ENCODE measurements at regions not wholly inside any gene's neighbourhood (a gene's known extent, or its start where the extent isn't known, plus 50 kb on each side); places are given as distances from the start of the nearest gene placed in this dataset.

DNA sequence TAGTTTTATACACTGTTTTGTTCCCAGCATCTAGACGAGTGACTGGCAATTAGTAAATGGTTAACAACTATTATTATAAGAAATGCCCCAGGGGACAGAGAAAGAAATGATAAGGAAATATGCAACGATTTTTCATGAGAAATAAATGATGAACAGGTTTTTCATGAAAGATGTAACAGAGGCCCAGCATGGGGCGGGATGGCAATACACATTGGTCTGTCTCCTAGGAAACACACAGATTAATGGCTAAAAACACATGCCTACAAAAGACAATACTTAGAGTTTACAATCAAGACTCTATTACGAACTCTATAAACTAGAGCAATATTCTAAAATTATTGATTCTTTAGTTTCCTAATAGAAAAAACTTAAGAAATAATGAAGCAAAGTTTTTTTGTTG lies 441.5 kb upstream of the CDH9 start:
- H3K4me3 ChIP-seq (ENCODE audit: low read depth, low read length) = no peak overlapping the region
- TF ChIP-seq MYC (IDR thresholded peaks at IDR 0.05; ENCODE audit: low read depth, low read length) (no peak), POLR2A (IDR thresholded peaks at IDR 0.05; ENCODE audit: extremely low read depth, insufficient read length) (no peak)
- TF ChIP-seq, protein P1, sequence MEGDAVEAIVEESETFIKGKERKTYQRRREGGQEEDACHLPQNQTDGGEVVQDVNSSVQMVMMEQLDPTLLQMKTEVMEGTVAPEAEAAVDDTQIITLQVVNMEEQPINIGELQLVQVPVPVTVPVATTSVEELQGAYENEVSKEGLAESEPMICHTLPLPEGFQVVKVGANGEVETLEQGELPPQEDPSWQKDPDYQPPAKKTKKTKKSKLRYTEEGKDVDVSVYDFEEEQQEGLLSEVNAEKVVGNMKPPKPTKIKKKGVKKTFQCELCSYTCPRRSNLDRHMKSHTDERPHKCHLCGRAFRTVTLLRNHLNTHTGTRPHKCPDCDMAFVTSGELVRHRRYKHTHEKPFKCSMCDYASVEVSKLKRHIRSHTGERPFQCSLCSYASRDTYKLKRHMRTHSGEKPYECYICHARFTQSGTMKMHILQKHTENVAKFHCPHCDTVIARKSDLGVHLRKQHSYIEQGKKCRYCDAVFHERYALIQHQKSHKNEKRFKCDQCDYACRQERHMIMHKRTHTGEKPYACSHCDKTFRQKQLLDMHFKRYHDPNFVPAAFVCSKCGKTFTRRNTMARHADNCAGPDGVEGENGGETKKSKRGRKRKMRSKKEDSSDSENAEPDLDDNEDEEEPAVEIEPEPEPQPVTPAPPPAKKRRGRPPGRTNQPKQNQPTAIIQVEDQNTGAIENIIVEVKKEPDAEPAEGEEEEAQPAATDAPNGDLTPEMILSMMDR (IDR thresholded peaks at IDR 0.05; ENCODE audit: low read depth, low read length) = no peak
- TF ChIP-seq, protein P2, sequence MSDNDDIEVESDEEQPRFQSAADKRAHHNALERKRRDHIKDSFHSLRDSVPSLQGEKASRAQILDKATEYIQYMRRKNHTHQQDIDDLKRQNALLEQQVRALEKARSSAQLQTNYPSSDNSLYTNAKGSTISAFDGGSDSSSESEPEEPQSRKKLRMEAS (IDR thresholded peaks at IDR 0.05; ENCODE audit: low read depth, low read length) = no peak
- DNase-seq (ENCODE audit: low read depth) = no peak

DNA sequence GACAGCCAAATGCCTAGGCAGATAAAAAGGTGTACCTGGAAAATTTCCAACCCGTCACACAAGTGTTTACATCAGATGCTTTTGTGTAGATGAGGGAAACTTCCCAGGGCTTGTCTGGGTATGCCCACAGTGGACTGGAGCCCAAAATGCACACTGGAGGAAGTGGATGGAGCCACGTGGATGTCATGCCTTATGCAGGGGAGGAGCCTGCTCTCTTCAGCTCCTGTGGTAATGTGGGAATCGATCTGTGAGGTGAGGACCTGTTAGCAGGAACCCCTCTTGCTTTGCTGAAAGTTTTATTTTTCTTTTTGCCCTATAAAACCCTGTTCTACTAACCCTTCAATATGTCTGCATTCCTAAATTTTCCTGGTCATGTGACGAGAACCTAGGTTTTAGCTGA lies 439.2 kb upstream of the CDH9 start:
- H3K4me3 ChIP-seq (ENCODE audit: low read depth, low read length) = no peak overlapping the region
- no peak for TF ChIP-seq MYC (IDR thresholded peaks at IDR 0.05; ENCODE audit: low read depth, low read length)
- no peak for DNase-seq (ENCODE audit: low read depth)

DNA sequence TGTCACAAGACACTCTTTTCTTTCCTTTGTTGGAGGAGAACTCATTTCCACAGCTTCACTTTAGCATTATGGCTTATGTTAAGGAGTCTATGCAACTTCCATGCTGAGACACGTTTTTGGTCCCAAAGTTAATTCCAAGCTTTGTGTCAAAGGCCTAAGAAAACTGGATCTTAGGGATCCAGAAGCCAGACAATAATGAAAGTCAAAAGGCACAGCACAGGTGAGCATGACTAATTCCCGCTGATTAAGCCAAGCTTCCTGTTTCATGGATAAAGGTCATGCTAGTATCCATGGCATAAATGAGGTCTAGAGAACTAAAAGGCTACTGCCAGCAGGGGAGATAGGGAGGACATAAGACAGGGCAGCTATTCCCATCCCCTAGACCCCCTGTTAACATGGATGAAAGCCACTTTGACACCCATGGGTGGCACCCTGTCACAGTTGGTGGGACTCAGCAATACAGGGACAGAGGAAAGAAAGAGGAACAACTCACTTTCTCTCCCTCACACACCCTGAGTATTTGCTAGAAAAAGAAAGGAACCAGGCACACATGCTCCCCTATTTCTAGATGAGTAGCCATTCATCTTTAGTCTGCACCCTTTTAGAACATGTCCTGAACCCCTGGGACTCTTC lies 438.1 kb upstream of the CDH9 start:
- DNase-seq (ENCODE audit: low read depth) = no peak
- TF ChIP-seq, protein P1 (IDR thresholded peaks at IDR 0.05; ENCODE audit: low read depth, low read length) = no peak
- TF ChIP-seq, protein P2 (IDR thresholded peaks at IDR 0.05; ENCODE audit: low read depth, low read length) = no peak
- TF ChIP-seq POLR2A (IDR thresholded peaks at IDR 0.05; ENCODE audit: extremely low read depth, insufficient read length) (no peak), MYC (IDR thresholded peaks at IDR 0.05; ENCODE audit: low read depth, low read length) (no peak)
- no peak overlapping the region for H3K4me3 ChIP-seq (ENCODE audit: low read depth, low read length)

DNA sequence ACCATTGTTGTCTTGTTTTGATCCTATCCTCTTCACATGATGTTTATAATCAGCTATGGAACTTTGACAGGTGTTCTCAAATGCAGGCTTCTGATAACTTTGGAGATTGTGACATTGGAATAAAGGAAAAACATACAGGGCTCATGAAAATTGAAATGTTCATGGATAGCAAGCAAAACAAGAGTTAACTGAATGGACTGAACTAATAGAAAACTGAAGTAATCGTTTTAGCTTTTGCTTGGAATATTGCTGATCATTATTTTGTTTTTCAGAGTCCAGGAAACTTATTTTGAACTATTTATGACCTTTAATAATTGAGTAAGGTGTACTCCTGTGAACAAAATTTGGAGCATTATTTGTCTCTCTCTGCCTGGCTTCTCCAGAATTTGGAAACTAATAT lies 436.7 kb upstream of the CDH9 start:
- TF ChIP-seq, protein P2 (IDR thresholded peaks at IDR 0.05; ENCODE audit: low read depth, low read length) = no peak
- TF ChIP-seq MYC (IDR thresholded peaks at IDR 0.05; ENCODE audit: low read depth, low read length) (no peak), POLR2A (IDR thresholded peaks at IDR 0.05; ENCODE audit: extremely low read depth, insufficient read length) (no peak)
- TF ChIP-seq, protein P1 (IDR thresholded peaks at IDR 0.05; ENCODE audit: low read depth, low read length) = no peak
- no peak overlapping the region for H3K4me3 ChIP-seq (ENCODE audit: low read depth, low read length)
- no peak for DNase-seq (ENCODE audit: low read depth)

DNA sequence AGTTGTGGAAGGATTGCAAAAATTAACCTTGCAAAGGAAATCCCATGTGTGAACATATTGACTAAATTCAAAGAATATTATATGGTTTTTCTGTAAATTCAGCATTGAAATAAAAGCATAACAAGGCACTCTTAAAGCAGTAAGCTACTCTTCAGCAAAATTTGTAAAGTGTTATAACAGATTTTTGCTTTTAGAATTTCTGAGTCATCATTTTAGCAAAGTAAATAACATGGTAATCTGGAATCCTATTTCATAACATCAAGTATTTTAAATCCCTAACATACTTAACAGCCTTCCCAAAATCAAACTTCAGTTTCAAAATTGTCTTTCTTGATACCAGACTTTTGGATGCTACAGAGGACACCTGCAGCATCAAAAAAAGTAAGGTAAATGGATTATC lies 436.0 kb upstream of the CDH9 start:
- TF ChIP-seq, protein P1 (IDR thresholded peaks at IDR 0.05; ENCODE audit: low read depth, low read length) = no peak
- TF ChIP-seq MYC (IDR thresholded peaks at IDR 0.05; ENCODE audit: low read depth, low read length) (no peak), POLR2A (IDR thresholded peaks at IDR 0.05; ENCODE audit: extremely low read depth, insufficient read length) (no peak)
- no peak overlapping the region for H3K4me3 ChIP-seq (ENCODE audit: low read depth, low read length)
- DNase-seq (ENCODE audit: low read depth) = no peak

DNA sequence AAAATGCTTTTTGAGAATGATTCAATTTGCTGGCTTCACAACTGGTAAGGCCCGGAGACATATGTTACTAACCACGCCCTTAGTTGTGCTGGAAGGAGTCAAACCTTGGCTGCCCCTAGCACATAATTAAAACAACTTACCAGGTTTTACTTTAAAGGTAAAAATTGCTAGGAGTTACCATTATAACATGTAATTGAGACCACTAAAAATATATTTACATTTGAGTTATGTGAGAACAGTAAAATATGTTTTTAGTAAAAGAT lies 435.6 kb upstream of the CDH9 start:
- TF ChIP-seq POLR2A (IDR thresholded peaks at IDR 0.05; ENCODE audit: extremely low read depth, insufficient read length) (no peak), MYC (IDR thresholded peaks at IDR 0.05; ENCODE audit: low read depth, low read length) (no peak)
- no peak for DNase-seq (ENCODE audit: low read depth)

DNA sequence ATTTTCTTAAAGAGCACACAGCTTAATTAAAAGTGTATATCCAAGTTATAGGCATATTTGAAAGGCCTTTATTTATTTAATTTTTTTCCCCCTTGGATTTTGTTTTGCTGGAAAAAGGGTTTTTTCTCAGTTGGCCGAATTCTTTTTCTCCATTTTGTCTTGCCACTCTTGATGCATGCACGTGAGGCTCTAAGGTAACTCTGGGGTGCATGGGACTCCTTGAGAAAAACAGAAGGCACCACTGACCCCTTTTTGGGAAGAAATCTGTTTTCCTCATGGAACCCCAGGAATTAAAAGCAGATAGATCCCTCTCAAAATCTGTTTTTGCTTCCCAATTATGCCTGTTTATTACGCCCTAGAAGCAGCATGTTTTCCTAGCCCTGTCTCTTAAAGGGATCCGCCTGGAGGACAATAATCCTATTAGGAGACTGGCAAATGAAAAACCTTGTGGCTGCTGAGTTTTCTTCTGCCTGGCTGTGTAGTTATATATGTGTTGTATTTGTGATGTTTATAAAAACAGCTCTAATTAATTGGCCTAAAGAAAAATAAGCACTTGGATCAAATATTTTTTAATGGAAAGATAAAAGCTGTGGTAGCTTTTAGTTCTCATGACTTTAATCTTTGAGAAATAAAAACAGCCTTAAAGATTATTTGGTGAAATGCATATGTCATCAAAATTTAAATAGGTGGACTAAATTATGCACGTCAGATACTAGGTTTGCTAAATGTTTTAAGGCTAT lies 435.1 kb upstream of the CDH9 start:
- TF ChIP-seq, protein P1 (IDR thresholded peaks at IDR 0.05; ENCODE audit: low read depth, low read length) = no peak
- TF ChIP-seq POLR2A (IDR thresholded peaks at IDR 0.05; ENCODE audit: extremely low read depth, insufficient read length) (no peak), MYC (IDR thresholded peaks at IDR 0.05; ENCODE audit: low read depth, low read length) (no peak)
- TF ChIP-seq, protein P2 (IDR thresholded peaks at IDR 0.05; ENCODE audit: low read depth, low read length) = no peak
- H3K4me3 ChIP-seq (ENCODE audit: low read depth, low read length) = no peak overlapping the region
- no peak for DNase-seq (ENCODE audit: low read depth)

More for the DNA sequence above, 435.6 kb upstream of the CDH9 start:
- H3K4me3 ChIP-seq (ENCODE audit: low read depth, low read length) = no peak overlapping the region
